ENCODE measurements at regions not wholly inside any gene's neighbourhood (a gene's known extent, or its start where the extent isn't known, plus 50 kb on each side); places are given as distances from the start of the nearest gene placed in this dataset.

GRCh38 chr3:43213631-43214030 is 72.7 kb upstream of the SNRK start:
- no peak overlapping the region for H3K4me3 Mint-ChIP-seq (ENCODE audit: unreplicated experiment)
- Histone ChIP-seq H3K9me3 (no peaks in the 10 kb centered on the region), H3K4me3 (ENCODE audit: low read depth, low read length) (no peak overlapping the region), H3K4me1 (no peaks in the 10 kb centered on the region), H3K27me3 (replicated peaks; ENCODE audit: control insufficient read depth, insufficient read depth, low read length) (no peaks in the 10 kb centered on the region), H3K36me3 (ENCODE audit: control insufficient read depth, insufficient read depth, low read length) (no peaks in the 10 kb centered on the region)
- CTCF ChIA-PET = interaction anchor here (1.0 kb wide), 1 partner anchor 10 kb away, joined by 3 read pairs; no protein-coding TSS in a partner anchor
- no peaks in the 10 kb centered on the region for H3K4me1 Mint-ChIP-seq (ENCODE audit: low read depth, unreplicated experiment)
- no TSS peak for BruUV-seq (replicated peaks)
- TF ChIP-seq CTCF (IDR thresholded peaks at IDR 0.05; ENCODE audit: insufficient read depth in 1 of 2, low read depth in 1 of 2, low read length in 1 of 2, severe bottlenecking in 1 of 2, unreplicated experiment in 1 of 2) = no peak
- H3K27me3 Mint-ChIP-seq (ENCODE audit: insufficient read depth, unreplicated experiment) = peaks cover 4% of the 10 kb centered on the region
- no peaks in the 10 kb centered on the region for H3K36me3 Mint-ChIP-seq (ENCODE audit: insufficient read depth, unreplicated experiment)
- no peak overlapping the region for H3K27ac Mint-ChIP-seq (ENCODE audit: unreplicated experiment)
- POLR2A ChIA-PET = no interaction called here
- intact Hi-C loops (cut with micrococcal nuclease; ENCODE audit: unreplicated experiment) = no loop called here
- no peaks in the 10 kb centered on the region for H3K9me3 Mint-ChIP-seq (ENCODE audit: unreplicated experiment)
- DNase-seq = no peak

GRCh38 chr3:43212914-43213611 is 73.3 kb upstream of the SNRK start:
- Histone ChIP-seq H3K4me3 (ENCODE audit: low read depth, low read length) (no peak overlapping the region), H3K9me3 (no peaks in the 10 kb centered on the region), H3K4me1 (no peaks in the 10 kb centered on the region), H3K27me3 (replicated peaks; ENCODE audit: control insufficient read depth, insufficient read depth, low read length) (no peaks in the 10 kb centered on the region), H3K36me3 (ENCODE audit: control insufficient read depth, insufficient read depth, low read length) (no peaks in the 10 kb centered on the region)
- H3K27me3 Mint-ChIP-seq (ENCODE audit: insufficient read depth, unreplicated experiment) = peaks cover 4% of the 10 kb centered on the region
- BruUV-seq (replicated peaks) = no TSS peak
- H3K4me1 Mint-ChIP-seq (ENCODE audit: low read depth, unreplicated experiment) = no peaks in the 10 kb centered on the region
- CTCF ChIA-PET = interaction anchor here (1.0 kb wide), 1 partner anchor 11 kb away, joined by 3 read pairs; no protein-coding TSS in a partner anchor
- POLR2A ChIA-PET = no interaction called here
- H3K36me3 Mint-ChIP-seq (ENCODE audit: insufficient read depth, unreplicated experiment) = no peaks in the 10 kb centered on the region
- DNase-seq = no peak
- H3K27ac Mint-ChIP-seq (ENCODE audit: unreplicated experiment) = no peak overlapping the region
- no peaks in the 10 kb centered on the region for H3K9me3 Mint-ChIP-seq (ENCODE audit: unreplicated experiment)
- TF ChIP-seq CTCF (IDR thresholded peaks at IDR 0.05; ENCODE audit: insufficient read depth in 1 of 2, low read depth in 1 of 2, low read length in 1 of 2, severe bottlenecking in 1 of 2, unreplicated experiment in 1 of 2) = no peak
- no peak overlapping the region for H3K4me3 Mint-ChIP-seq (ENCODE audit: unreplicated experiment)
- intact Hi-C loops (cut with micrococcal nuclease; ENCODE audit: unreplicated experiment) = no loop called here

GRCh38 chr3:43211681-43212080 is 74.7 kb upstream of the SNRK start:
- no peak for TF ChIP-seq CTCF (IDR thresholded peaks at IDR 0.05; ENCODE audit: insufficient read depth in 1 of 2, low read depth in 1 of 2, low read length in 1 of 2, severe bottlenecking in 1 of 2, unreplicated experiment in 1 of 2)
- peaks cover 4% of the 10 kb centered on the region for H3K27me3 Mint-ChIP-seq (ENCODE audit: insufficient read depth, unreplicated experiment)
- Histone ChIP-seq H3K27me3 (replicated peaks; ENCODE audit: control insufficient read depth, insufficient read depth, low read length) (no peaks in the 10 kb centered on the region), H3K36me3 (ENCODE audit: control insufficient read depth, insufficient read depth, low read length) (no peaks in the 10 kb centered on the region), H3K4me3 (ENCODE audit: low read depth, low read length) (no peak overlapping the region), H3K4me1 (no peaks in the 10 kb centered on the region), H3K9me3 (no peaks in the 10 kb centered on the region)
- H3K9me3 Mint-ChIP-seq (ENCODE audit: unreplicated experiment) = no peaks in the 10 kb centered on the region
- ChIA-PET POLR2A (no interaction called here), CTCF (no interaction called here)
- H3K4me3 Mint-ChIP-seq (ENCODE audit: unreplicated experiment) = no peak overlapping the region
- DNase-seq = no peak
- intact Hi-C loops (cut with micrococcal nuclease; ENCODE audit: unreplicated experiment) = no loop called here
- H3K27ac Mint-ChIP-seq (ENCODE audit: unreplicated experiment) = no peak overlapping the region
- H3K36me3 Mint-ChIP-seq (ENCODE audit: insufficient read depth, unreplicated experiment) = no peaks in the 10 kb centered on the region
- no TSS peak for BruUV-seq (replicated peaks)
- H3K4me1 Mint-ChIP-seq (ENCODE audit: low read depth, unreplicated experiment) = no peaks in the 10 kb centered on the region
